ENCODE measurements at regions not wholly inside any gene's neighbourhood (a gene's known extent, or its start where the extent isn't known, plus 50 kb on each side); places are given as distances from the start of the nearest gene placed in this dataset.

- no peak for DNase-seq (ENCODE audit: low spot score)
These were observed 384.7 kb downstream of the PDCD6IP start for GRCh38 chr3:34183114-34183513.

- no peak for DNase-seq (ENCODE audit: low spot score)
These were observed 385.3 kb downstream of the PDCD6IP start for GRCh38 chr3:34183611-34184340.

GRCh38 chr3:34185301-34185700 is 386.9 kb downstream of the PDCD6IP start:
- DNase-seq (ENCODE audit: low spot score) = no peak

- DNase-seq (ENCODE audit: low spot score) = no peak
These were observed 390.7 kb downstream of the PDCD6IP start for GRCh38 chr3:34189133-34189532.

- no peak for DNase-seq (ENCODE audit: low spot score)
These were observed 398.5 kb downstream of the PDCD6IP start for GRCh38 chr3:34196914-34197313.

GRCh38 chr3:34198309-34198708 is 399.9 kb downstream of the PDCD6IP start:
- DNase-seq (ENCODE audit: low spot score) = no peak

GRCh38 chr3:34200576-34200975 is 402.1 kb downstream of the PDCD6IP start:
- DNase-seq (ENCODE audit: low spot score) = no peak

- DNase-seq (ENCODE audit: low spot score) = no peak
These were observed 404.5 kb downstream of the PDCD6IP start for GRCh38 chr3:34202975-34203374.

- DNase-seq (ENCODE audit: low spot score) = no peak
These were observed 405.0 kb downstream of the PDCD6IP start for GRCh38 chr3:34203386-34203785.

GRCh38 chr3:34207002-34207401 is 408.6 kb downstream of the PDCD6IP start:
- DNase-seq (ENCODE audit: low spot score) = no peak

- no peak for DNase-seq (ENCODE audit: low spot score)
These were observed 409.4 kb downstream of the PDCD6IP start for GRCh38 chr3:34207806-34208205.

- no peak for DNase-seq (ENCODE audit: low spot score)
These were observed 413.7 kb downstream of the PDCD6IP start for GRCh38 chr3:34212175-34212574.

GRCh38 chr3:34212656-34213055 is 414.2 kb downstream of the PDCD6IP start:
- DNase-seq (ENCODE audit: low spot score) = no peak

- no peak for DNase-seq (ENCODE audit: low spot score)
These were observed 415.0 kb downstream of the PDCD6IP start for GRCh38 chr3:34213478-34213877.

- no peak for DNase-seq (ENCODE audit: low spot score)
These were observed 418.4 kb downstream of the PDCD6IP start for GRCh38 chr3:34216711-34217335.

- no peak for DNase-seq (ENCODE audit: low spot score)
These were observed 420.4 kb downstream of the PDCD6IP start for GRCh38 chr3:34218706-34219385.

GRCh38 chr3:34219556-34219955 is 421.1 kb downstream of the PDCD6IP start:
- no peak for DNase-seq (ENCODE audit: low spot score)

- DNase-seq (ENCODE audit: low spot score) = no peak
These were observed 427.5 kb downstream of the PDCD6IP start for GRCh38 chr3:34225821-34226366.

- DNase-seq (ENCODE audit: low spot score) = no peak
These were observed 431.4 kb downstream of the PDCD6IP start for GRCh38 chr3:34229876-34230275.

GRCh38 chr3:34235096-34235495 is 436.7 kb downstream of the PDCD6IP start:
- DNase-seq (ENCODE audit: low spot score) = no peak

GRCh38 chr3:34237946-34238345 is 439.5 kb downstream of the PDCD6IP start:
- DNase-seq (ENCODE audit: low spot score) = no peak

GRCh38 chr3:34238407-34238806 is 440.0 kb downstream of the PDCD6IP start:
- DNase-seq (ENCODE audit: low spot score) = no peak

- no peak for DNase-seq (ENCODE audit: low spot score)
These were observed 440.9 kb downstream of the PDCD6IP start for GRCh38 chr3:34239287-34239686.
